ENCODE measurements at regions not wholly inside any gene's neighbourhood (a gene's known extent, or its start where the extent isn't known, plus 50 kb on each side); places are given as distances from the start of the nearest gene placed in this dataset.

GRCh38 chr1:222370081-222370912 lies 177.6 kb downstream of the HHIPL2 start:
- no peak for DNase-seq (ENCODE audit: low spot score)
- no peak for TF ChIP-seq CTCF (IDR thresholded peaks at IDR 0.05; ENCODE audit: extremely low read depth, missing control alignments)

DNA sequence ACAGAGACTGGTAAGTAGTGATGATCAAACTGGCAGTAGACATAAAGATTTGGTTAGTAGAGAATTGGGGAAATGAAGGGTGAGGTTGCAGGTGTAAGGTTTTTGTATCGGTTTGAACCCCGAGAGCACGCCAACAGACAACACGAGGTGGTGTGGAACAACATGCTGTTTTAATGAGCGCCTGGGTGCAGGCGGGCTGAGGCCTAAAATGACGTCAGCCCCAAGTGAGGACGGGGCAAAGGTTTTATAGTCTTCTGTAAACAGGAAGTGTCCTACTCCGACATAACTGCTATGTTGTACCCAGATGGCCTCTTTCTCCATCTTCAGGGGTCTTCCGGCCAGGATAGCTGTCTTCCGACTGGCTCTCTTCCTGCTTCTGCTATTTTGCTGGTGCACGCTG lies 178.8 kb downstream of the HHIPL2 start:
- TF ChIP-seq CTCF (IDR thresholded peaks at IDR 0.05; ENCODE audit: extremely low read depth, missing control alignments), result no peak
- DNase-seq (ENCODE audit: low spot score), result no peak

GRCh38 chr1:222358100-222358499 lies 189.8 kb downstream of the HHIPL2 start:
- DNase-seq (ENCODE audit: low spot score), result no peak
- no peak for TF ChIP-seq CTCF (IDR thresholded peaks at IDR 0.05; ENCODE audit: extremely low read depth, missing control alignments)

- TF ChIP-seq CTCF (IDR thresholded peaks at IDR 0.05; ENCODE audit: extremely low read depth, missing control alignments), result no peak
- no peak for DNase-seq (ENCODE audit: low spot score)
Observed at GRCh38 chr1:222357252-222357651, 190.7 kb downstream of the HHIPL2 start.

- DNase-seq (ENCODE audit: low spot score), result no peak
- TF ChIP-seq CTCF (IDR thresholded peaks at IDR 0.05; ENCODE audit: extremely low read depth, missing control alignments), result no peak
Observed at GRCh38 chr1:222347627-222348026, 200.3 kb downstream of the HHIPL2 start.

DNA sequence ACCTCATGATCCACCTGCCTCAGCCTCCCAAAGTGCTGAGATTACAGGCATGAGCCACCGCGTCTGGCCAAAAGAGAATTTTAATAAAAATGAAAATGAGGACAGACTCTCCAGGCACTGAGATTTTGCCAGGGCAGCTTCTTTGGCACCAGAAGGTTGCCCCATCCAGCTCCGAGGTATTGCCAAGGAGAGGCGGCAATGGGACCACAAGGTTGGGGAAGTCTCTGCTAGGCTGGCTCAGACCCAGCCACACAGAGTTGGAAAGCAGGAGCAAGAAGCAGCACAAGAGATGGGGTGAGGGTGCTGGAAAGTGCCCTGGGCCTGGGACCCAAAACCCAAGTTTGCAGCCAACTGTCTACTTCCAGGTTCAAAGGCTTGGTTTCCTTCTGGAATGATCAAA lies 200.9 kb downstream of the HHIPL2 start:
- no peak for TF ChIP-seq CTCF (IDR thresholded peaks at IDR 0.05; ENCODE audit: extremely low read depth, missing control alignments)
- DNase-seq (ENCODE audit: low spot score), result no peak

- no peak for TF ChIP-seq CTCF (IDR thresholded peaks at IDR 0.05; ENCODE audit: extremely low read depth, missing control alignments)
- DNase-seq (ENCODE audit: low spot score), result no peak
Observed at GRCh38 chr1:222339376-222339947, 208.4 kb downstream of the HHIPL2 start.

All from GM20000 (cell line).